ENCODE measurements at regions not wholly inside any gene's neighbourhood (a gene's known extent, or its start where the extent isn't known, plus 50 kb on each side); places are given as distances from the start of the nearest gene placed in this dataset.

GRCh38 chr5:18354828-18355227 lies 720.6 kb downstream of the TAF11L14 start:
- TF ChIP-seq POLR2AphosphoS5 (IDR thresholded peaks at IDR 0.05): no peak
- TF ChIP-seq POLR2A (IDR thresholded peaks at IDR 0.05): no peak

All from breast epithelium (tissue), 3 donors.